NCI-H2196 (cell line): ENCODE measurements at regions not wholly inside any gene's neighbourhood (a gene's known extent, or its start where the extent isn't known, plus 50 kb on each side); places are given as distances from the start of the nearest gene placed in this dataset.

ENCODE experiments used
- DNase-seq: peaks from one replicate; lab custom pipeline; 2025; ENCODE audit not compliant: unreplicated experiment; lab: John Stamatoyannopoulos, UW

DNA sequence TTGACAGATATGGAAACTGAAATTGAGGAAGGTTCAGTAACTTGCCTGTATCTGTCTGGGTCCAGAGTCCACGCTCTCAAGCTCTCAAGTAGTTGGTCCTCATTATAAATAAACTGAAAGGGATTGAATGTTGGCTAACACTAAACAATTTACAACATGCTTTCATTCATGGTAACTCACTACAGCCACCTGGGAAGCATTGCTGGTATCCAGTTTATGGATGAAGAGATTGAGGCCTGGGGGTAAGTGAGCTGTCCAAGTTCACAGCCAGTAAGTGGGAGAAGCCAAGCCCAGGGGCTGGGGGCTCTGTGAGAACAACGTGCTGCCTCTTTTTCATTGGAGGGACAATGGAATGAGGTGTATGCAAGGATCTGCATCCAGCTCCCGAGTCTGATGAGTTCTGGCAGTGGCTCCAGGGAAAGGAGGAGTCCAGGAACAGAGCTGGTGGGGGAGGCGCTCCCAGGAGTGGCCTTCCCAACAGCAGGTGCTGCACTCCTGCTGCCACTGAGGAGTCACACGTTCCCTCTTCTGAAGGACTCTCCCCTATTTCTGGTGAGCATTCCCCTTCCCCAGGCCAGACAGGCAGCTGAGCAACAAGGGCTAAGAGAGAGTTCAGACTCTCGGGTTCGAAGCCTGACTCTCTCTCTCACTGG is 175.8 kb downstream of the CSNK2A3 start:
- DNase-seq: peak; percentile 3

DNA sequence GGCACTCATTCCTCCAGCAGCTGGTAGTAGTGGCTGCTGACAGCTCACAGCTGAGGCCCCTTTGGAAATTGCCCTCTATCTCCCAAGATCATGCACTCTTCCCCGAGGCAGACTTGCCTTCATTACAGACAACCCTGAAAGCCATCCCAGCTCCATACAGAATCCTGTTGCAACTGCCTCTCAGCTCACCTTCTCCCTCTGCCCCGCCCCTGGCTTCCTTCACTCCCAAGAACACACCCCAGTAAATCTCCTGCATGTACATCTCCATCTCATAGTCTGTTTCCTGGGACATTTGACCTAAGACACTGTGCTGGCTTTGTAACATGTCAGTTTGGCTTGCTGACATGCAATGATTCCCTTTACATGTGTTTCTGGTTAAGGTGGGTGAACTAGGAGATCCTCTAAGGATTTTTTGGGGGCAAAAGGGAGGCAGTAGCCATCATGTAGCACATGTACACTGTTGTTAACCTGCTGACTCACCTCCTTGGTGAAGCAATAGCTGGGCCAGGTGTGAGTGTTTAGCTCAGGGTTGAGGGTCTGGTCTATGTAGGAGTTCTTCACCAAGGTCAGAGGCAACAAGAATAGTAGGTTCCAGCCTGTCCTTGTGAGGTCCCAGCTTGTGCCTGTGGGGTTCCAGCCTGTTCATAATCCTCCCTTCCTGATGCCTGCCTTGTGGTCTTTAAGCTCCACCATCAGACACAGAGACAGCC is 179.6 kb downstream of the CSNK2A3 start:
- DNase-seq: no peak

DNA sequence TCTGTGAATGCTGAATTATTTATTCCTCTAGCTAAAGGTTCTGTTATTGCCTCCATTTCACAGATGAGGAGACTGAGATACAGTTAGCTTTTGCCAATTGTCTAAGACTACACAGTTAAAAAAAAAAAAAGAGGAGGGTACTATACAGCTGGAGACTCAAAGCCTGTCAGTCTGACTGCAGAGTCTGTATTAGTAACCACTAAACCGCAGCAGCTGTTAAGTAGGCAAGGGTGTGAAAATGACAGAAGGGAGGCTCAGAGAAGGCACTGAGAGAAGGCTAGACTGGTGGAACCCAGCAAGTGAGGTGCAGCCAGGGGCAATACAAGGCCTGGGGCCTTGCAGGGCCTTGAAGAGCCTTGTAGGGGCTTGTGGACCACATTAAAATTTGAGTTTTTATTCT is 181.2 kb downstream of the CSNK2A3 start:
- no peak for DNase-seq

DNA sequence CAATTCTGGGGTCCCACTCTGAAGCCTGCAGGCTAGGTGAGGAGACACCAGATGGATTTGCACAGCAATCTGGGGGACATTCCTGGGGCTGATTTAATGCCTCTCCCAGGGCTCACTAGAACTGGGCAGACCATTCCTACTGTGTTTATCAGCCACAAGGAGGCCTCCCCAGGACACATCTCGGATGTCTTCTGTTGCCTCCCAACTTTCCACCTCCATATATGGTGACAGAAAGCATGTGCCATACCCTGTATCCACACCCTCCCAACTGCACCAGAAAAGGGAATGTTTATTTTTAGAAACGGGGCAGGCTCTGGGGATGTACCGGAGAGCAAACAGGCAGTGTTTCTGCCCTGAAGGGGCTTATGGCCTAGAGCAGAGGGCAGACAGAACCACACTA is 181.8 kb downstream of the CSNK2A3 start:
- DNase-seq: no peak

DNA sequence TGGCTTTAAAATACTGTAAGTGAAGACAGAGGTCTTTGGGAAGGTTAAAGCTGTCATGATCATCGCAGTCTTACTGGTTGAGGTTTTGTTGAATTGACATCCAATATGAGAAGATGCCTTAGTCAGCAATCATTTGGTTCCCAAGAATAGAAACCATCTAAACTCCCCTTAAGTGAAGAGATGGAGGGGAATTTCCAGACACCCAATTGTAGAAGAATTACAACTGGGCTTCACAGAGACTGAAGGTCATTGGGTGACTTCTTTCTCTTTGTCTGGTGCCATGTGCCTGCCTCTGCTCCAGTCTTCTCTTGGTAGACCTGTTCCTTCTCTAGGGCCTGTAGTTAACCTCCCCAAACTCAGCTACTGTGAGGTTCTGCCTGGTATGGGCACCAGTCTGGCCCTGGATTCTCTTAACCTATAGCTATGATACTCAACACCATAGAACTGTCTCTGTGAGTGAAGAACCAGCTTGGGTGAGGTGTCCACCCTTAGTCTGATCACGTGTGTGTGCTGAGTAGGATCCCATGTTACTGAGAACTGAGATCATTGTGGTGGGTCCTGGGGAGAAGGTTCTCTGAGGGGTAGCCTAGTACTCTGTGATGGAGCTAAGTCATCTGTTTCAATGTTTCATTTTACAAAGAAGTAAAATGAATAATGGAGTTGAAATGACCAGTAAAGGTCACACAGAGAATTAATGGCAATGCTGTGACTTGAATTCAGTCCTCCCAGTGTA is 182.5 kb downstream of the CSNK2A3 start:
- no peak for DNase-seq

DNA sequence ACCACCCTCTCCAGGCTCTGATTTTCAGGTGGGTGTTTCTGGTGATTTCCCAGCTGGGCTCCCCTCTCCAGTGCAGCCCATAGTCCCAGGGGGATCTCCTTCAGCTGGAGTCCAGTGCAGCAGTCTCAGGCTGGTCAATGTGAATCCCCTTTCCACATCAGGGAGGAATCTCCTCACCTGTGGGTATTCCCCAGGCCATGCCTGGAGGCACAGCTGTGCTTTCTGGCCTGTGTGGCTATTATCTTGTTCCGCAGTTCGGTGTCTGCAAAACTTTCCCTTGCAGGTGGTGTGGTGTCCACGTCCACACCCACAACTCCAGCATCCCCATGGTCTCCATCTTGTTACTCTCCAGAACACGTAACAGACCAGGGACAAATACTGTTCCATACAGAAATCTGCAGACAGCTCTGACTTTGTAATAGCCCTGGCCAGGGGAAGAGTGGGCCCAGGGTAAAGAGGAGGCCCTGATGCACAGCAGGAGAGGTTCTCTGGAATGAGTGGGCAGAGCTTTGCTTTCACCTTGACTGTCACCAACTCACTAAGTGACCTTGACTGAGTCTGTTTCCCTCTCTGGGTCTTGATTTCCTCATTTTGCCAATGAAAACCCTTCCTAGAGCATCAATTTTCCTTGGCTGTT is 183.2 kb downstream of the CSNK2A3 start:
- no peak for DNase-seq

DNA sequence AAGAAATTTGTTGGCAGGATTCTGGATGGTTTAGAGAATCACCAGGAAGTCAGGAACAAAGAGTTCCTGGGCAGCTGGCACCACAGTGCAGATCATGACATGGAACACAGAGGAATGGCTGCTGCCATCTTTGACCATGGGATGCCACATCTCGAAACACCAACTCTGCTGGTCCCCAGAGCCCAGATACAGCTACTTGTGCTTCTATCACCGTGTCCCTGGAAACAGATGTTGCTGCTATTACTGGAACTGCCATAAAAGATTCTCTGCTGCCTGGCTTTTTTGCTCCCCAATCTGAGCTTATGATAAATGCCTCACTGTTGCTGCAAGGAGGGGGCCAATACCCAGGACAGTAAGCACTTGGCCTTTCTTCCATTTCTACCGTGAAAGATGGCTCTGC is 185.2 kb downstream of the CSNK2A3 start:
- no peak for DNase-seq

DNA sequence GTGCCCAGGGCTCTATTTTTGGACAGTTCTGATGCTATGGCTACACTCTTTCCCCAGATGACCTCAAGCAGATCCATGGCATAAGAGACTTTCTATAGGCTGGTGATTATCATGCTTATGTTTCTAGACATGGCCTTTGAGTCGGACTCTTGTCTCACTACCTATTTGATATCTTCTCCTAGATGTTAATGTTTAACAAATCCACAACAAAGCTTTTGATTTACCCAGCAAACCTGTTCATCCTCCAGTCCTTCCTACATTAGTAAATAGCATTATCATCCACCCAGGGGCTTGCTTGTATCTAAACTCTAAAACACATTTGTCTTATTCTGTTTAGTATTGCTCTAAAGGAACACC is 188.7 kb downstream of the CSNK2A3 start:
- DNase-seq: no peak

DNA sequence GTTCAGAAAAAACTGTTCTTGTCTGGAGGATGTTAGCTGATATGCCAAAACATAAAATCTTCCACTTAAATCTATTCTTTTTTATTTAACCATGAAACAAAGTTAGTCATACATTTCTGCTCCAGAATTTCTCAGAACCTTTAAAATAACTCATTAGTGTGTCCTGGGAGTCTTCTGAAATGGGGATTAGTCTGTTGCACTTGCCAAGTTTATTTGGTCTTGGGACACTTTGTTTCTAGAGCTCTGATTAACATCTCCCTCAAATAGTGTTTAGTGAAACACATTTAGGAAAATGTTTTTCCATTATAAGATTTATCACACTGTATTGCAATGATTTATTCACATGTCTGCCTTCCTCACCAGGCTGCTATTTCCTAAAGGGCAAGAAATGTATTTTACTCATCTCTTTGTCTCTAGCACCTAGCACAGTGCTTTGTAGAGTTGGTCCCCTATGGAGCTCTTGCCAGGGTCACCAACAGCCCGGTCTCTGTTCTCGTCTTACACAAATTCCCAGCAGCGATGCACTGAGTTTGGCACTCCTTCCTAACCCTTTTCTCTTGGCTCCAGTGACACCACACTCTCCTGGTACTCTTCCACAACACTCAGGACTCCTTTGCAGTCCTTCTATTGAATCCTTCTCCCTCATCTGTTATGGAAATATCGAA is 189.2 kb downstream of the CSNK2A3 start:
- no peak for DNase-seq

DNA sequence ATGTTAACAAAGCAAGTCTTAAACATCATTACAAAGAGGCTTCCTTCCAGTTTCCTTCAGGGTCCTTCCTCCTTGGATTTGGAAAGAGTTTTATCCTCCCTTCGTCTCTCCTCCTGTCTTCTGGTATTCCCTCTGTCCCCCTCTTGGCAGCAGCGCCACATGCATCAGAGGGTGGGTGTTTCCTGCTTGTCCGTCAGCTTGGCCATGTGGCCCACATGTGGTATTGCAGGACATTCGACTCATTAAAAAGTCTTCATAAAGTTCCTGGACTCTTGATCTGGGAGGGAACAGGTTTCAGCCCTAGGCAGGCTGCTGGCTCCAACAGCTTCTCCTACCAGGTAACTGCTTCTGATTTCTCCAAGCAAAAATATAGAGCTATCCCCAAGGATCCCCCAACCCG is 189.8 kb downstream of the CSNK2A3 start:
- no peak for DNase-seq

DNA sequence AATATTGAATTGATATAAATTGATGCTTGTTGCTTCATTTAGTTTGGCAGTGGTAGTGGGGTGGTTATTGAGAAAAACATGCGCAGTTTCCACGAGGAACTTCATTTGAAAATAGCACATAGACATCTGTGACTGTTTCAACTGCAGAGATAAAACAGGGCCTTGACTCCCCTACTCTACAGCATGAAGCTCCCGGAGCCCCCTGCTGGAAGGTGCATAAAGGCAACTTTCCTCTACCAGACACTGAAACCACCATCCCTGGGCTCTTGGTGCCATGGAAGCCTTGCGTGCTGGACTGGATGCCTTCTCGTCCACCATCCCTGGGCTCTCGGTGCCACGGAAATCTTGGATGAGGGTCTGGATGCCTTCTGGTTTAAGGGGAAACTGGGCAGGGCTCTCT is 195.9 kb downstream of the CSNK2A3 start:
- no peak for DNase-seq

DNA sequence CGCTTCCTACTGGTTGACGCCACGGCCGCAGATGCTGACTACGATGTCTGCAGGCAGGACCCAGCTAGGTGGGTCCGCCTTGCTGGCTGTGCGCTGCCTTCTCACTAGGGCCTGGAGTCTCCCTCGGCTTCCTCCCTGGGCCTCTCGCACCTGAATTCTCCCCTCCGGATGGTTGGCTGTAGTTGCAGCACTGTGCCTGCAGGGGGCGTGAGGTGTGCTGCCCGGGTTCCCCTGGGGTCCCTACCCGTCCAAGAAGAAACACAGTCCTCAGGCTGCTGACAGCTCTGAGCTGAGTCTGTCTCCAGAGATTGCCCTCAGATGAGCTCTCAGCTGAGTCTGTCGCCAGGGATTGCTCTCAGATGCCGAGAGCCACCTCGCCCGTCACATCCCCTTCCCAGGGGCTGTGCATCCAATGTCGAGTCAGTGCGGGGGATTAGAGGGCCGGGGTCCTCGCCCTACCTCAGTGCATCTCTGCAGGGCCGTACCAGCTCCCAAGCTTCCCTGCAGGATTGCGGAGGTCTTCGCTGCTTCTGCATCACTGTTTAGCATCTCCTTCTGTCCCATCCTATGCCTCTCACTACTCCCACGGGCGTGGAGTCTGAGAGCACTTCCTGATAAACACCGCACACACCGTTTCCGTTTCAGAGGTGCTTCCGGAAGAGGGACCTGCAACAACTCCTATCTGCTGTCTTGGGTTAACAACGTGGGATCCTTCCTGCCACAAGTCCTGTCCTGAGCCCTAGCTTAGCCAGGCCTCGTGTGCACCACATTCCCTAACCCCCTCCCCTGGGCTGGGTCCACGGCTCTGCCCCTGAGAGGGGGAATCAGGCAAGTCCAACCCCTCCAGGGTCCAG is 196.9 kb downstream of the CSNK2A3 start:
- no peak for DNase-seq

DNA sequence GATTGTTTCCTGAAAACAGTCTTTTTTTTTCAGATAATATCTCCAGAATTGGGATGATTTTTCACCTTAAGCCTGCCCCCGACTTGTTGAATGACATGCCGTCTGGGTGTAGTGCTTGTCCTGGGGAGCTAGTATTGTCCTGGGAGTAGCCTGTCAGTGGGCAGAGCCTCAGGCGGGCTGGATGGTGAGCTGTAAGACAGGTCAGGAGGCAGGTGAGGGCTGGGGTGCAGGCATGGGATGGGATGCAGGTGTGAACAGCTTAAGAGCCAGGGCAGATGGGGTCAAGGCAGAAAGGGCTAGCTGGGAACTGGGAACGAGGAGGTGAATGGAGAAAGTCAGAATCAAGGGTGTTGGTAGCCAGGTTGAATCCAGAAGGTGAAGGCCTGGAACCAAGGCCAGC is 200.2 kb downstream of the CSNK2A3 start:
- DNase-seq: no peak

DNA sequence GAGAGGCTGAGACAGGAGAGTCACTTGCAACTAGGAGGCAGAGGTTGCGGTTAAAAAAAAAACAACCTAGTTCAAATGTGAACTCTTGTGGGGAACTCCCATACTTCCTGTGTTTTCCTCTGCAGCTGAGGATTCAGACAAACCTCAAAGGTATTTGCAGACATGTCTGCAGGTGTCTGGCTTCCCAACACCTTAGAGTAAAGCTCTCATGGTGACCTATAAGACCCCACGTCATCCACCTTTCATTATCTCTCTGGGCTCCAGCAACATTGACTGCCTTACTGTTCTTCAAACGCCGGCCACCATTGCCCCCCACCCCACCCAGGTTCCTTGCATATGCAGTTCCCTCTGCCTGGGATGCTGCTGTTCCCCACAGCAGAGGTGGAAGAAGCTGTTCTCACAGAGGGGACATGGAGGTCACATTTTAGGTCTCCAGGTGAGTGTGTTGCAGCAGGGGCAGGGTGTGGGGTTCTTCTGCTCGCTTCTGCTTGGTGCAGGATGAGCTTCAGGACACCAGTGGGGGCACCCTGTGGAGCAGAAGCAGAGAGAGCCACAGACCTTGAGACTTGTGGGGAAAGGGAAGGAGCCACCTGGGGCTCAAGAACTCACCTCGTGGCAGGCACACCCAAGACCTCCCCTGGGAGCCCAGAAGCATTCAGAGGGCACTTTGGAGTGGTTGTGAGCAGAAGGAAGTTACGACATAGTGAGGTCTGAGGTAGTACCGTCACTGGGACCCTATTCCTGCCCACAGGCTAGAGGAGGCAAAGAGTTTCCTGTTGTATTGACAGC is 203.2 kb downstream of the CSNK2A3 start:
- no peak for DNase-seq

DNA sequence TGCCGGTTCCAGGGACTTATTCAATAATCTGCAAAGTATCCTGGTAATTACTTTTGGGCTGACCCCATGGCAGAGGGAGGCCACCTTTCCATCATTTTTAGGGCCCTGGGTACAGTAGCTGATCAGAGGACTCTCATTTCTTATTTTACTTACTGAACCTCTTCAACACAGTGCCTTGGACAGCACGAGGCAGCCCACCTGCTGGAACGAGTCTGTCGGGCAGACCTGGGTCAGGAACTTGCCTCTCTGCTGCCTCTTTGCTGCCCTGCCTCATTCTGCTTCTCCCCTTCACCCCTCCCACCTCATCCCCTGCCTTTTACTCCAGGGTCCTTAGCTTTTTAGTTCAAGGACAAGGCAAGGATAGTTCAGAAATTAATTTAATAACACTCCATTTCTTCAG is 204.5 kb downstream of the CSNK2A3 start:
- DNase-seq: no peak

DNA sequence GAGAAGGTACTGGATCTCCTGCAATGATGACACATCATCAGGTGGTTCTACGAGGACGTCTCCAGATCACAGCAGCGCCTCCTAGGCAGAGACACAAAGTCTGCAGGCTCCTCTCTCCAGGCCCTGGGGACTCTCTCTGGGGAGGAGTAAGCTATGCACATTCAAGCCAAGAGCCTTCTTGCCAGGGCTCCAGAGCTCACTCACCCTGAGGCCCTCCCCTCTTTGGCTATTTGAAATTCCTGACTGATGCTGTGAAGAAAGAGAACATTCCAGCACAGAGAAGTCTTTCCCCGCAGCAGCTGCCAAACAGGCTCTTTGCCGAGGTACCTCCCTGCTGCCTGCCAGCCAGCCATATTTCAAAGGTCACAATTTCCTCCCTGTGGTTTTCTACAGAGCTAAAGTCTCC is 204.9 kb downstream of the CSNK2A3 start:
- no peak for DNase-seq

DNA sequence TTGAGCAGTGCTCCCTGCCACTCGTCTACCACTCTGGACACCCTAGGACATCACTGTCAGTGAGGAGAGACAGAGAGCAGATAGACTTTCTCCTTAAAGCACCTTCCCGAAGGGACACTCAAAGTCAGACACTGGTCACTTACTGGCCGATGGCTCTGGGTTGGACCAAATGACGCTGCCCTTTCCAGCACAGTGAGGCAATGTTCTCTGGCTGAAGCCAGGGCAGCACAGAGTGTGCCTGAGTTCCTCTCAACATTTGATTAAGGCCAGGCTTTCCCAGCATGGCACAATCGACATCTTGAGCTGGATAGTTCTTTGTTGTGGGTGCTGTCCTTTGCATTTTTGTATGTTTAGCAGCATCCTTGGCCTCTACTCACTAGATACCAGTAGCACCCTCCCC is 206.2 kb downstream of the CSNK2A3 start:
- DNase-seq: no peak

DNA sequence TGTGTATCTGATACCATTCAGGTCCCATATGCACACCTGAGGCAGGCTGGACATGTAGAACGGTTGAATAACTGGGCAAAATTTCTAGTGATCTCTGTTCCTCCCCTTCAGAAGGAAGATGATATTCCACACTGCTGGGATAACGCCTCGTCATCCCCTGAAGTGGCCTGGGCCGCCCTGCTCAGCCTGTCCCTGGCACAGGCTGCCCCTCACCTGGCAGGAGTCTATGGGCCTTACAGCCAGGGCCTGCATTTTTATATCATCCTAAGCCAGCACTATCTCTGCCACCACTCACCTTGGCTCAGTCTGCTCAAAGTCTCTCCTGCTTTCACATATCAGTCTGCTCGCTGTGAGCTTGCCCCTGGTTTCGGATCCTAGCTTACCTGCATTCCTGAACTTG is 209.2 kb downstream of the CSNK2A3 start:
- no peak for DNase-seq

DNA sequence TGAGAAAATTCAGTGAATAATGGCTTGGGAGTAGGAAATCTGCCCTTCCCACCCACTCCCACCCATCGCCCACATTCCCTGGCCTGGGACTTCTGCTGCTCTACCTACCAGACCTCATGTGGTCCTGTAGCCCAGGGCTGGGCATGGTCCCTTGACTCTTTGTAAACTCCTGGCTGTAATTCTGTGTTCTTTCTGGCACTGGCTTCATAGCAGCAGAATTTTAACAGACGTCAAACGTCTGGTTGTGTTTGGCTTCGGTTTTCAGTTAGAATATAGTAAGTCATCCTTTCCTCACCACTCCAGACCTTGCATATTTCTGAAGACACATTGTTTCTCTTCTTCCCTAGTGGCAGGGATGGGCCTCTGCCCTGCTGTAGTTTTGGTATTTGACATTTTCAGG is 210.6 kb downstream of the CSNK2A3 start:
- no peak for DNase-seq

DNA sequence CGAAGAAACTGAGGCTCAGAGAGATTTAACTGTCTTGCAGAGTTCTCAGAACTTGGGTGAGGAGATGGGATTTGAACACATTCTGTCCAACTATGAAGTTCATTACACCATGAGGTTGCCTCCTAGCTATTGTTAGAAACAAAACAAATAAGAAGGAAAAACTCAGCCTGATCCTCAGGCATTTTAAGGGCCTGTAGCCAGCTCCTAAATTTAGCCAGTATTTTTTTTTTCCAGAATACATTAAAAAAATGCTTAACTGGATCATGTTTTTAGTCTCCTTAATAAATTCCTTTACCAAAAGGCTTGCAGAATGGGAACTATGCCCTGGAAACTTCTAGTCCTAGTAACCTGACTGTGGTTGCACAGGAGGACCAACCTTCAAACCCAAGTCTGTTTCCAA is 212.0 kb downstream of the CSNK2A3 start:
- DNase-seq: no peak
